ENCODE measurements at regions not wholly inside any gene's neighbourhood (a gene's known extent, or its start where the extent isn't known, plus 50 kb on each side); places are given as distances from the start of the nearest gene placed in this dataset.

GRCh38 chr6:54786154-54786553 is 60.4 kb upstream of the FAM83B start:
- DNase-seq (ENCODE audit: extremely low read depth in 1 of 2, low read depth in 1 of 2), result no peak

- DNase-seq (ENCODE audit: extremely low read depth in 1 of 2, low read depth in 1 of 2), result no peak
Observed at GRCh38 chr6:54787825-54788224, 58.7 kb upstream of the FAM83B start.
